ENCODE measurements at regions not wholly inside any gene's neighbourhood (a gene's known extent, or its start where the extent isn't known, plus 50 kb on each side); places are given as distances from the start of the nearest gene placed in this dataset.

DNA sequence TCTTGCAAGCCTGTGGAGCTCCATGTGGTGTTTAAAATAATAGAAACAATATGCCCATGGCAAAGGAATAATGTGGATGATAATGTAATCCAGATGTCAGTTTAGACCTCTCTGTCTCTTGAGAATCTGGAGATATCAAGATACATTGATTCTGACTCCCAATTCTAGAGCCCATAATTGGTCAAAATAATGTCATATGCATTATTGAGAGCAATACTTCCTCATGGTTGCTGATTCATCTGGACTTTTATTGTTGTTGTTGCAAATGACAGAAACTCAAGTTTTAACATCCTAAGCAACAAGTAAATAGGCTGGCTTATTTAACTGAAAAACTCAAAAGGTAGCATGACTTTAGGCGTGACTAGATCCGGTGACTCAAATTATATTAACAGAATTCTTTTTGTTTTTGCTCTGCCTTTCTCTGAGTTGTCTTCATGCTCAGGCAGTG, 152.1 kb downstream of the PCSK1 start:
- TF ChIP-seq, protein P1, sequence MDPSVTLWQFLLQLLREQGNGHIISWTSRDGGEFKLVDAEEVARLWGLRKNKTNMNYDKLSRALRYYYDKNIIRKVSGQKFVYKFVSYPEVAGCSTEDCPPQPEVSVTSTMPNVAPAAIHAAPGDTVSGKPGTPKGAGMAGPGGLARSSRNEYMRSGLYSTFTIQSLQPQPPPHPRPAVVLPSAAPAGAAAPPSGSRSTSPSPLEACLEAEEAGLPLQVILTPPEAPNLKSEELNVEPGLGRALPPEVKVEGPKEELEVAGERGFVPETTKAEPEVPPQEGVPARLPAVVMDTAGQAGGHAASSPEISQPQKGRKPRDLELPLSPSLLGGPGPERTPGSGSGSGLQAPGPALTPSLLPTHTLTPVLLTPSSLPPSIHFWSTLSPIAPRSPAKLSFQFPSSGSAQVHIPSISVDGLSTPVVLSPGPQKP (IDR thresholded peaks at IDR 0.05; ENCODE audit: low read depth, low read length), result no peak
- TF ChIP-seq CBFB (IDR thresholded peaks at IDR 0.05; ENCODE audit: low read depth), result no peak
- no peak for TF ChIP-seq MYC (IDR thresholded peaks at IDR 0.05; ENCODE audit: insufficient read depth, insufficient read length, insufficient replicate concordance, low read length, severe bottlenecking)
- TF ChIP-seq NFYA (IDR thresholded peaks at IDR 0.05; ENCODE audit: borderline replicate concordance, low read depth, low read length), result no peak
- TF ChIP-seq, protein P2, sequence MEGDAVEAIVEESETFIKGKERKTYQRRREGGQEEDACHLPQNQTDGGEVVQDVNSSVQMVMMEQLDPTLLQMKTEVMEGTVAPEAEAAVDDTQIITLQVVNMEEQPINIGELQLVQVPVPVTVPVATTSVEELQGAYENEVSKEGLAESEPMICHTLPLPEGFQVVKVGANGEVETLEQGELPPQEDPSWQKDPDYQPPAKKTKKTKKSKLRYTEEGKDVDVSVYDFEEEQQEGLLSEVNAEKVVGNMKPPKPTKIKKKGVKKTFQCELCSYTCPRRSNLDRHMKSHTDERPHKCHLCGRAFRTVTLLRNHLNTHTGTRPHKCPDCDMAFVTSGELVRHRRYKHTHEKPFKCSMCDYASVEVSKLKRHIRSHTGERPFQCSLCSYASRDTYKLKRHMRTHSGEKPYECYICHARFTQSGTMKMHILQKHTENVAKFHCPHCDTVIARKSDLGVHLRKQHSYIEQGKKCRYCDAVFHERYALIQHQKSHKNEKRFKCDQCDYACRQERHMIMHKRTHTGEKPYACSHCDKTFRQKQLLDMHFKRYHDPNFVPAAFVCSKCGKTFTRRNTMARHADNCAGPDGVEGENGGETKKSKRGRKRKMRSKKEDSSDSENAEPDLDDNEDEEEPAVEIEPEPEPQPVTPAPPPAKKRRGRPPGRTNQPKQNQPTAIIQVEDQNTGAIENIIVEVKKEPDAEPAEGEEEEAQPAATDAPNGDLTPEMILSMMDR (IDR thresholded peaks at IDR 0.05 in 2 of 3, conservative IDR thresholded peaks at IDR 0.05 in 1 of 3; ENCODE audit: control insufficient read depth in 2 of 3, extremely low read depth in 1 of 3, insufficient read depth in 1 of 3, low read depth in 3 of 3, low read length in 3 of 3), result no peak
- no peak for TF ChIP-seq NBN (IDR thresholded peaks at IDR 0.05)
- no peak for TF ChIP-seq SMC3 (IDR thresholded peaks at IDR 0.05; ENCODE audit: borderline replicate concordance, low read length)
- TF ChIP-seq NRF1 (conservative IDR thresholded peaks at IDR 0.05; ENCODE audit: low read depth, low read length), result no peak
- TF ChIP-seq HCFC1 (IDR thresholded peaks at IDR 0.05; ENCODE audit: low read length), result no peak
- TF ChIP-seq, protein P3, sequence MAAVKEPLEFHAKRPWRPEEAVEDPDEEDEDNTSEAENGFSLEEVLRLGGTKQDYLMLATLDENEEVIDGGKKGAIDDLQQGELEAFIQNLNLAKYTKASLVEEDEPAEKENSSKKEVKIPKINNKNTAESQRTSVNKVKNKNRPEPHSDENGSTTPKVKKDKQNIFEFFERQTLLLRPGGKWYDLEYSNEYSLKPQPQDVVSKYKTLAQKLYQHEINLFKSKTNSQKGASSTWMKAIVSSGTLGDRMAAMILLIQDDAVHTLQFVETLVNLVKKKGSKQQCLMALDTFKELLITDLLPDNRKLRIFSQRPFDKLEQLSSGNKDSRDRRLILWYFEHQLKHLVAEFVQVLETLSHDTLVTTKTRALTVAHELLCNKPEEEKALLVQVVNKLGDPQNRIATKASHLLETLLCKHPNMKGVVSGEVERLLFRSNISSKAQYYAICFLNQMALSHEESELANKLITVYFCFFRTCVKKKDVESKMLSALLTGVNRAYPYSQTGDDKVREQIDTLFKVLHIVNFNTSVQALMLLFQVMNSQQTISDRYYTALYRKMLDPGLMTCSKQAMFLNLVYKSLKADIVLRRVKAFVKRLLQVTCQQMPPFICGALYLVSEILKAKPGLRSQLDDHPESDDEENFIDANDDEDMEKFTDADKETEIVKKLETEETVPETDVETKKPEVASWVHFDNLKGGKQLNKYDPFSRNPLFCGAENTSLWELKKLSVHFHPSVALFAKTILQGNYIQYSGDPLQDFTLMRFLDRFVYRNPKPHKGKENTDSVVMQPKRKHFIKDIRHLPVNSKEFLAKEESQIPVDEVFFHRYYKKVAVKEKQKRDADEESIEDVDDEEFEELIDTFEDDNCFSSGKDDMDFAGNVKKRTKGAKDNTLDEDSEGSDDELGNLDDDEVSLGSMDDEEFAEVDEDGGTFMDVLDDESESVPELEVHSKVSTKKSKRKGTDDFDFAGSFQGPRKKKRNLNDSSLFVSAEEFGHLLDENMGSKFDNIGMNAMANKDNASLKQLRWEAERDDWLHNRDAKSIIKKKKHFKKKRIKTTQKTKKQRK (IDR thresholded peaks at IDR 0.05; ENCODE audit: low read depth, low read length), result no peak
